ENCODE measurements at regions not wholly inside any gene's neighbourhood (a gene's known extent, or its start where the extent isn't known, plus 50 kb on each side); places are given as distances from the start of the nearest gene placed in this dataset.

DNA sequence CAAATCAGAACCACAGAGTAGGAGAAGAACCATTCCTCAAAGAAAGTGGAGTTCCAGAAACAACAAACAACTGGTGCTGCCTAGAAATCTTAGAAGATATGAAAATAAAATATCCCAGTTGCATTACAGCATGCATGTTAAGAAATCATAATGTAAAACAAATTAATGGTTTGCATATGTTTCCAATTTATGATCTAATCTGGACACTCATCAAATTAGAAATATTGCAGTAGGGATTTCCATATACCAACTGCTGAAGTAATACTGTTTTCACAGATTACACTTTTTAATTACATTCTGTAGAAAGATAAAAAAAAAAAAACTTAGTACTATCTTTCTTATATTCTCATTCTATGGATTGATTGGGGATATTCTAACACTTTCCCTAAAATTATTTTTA lies 1034.6 kb upstream of the C9orf72 start:
- TF ChIP-seq, protein P1, sequence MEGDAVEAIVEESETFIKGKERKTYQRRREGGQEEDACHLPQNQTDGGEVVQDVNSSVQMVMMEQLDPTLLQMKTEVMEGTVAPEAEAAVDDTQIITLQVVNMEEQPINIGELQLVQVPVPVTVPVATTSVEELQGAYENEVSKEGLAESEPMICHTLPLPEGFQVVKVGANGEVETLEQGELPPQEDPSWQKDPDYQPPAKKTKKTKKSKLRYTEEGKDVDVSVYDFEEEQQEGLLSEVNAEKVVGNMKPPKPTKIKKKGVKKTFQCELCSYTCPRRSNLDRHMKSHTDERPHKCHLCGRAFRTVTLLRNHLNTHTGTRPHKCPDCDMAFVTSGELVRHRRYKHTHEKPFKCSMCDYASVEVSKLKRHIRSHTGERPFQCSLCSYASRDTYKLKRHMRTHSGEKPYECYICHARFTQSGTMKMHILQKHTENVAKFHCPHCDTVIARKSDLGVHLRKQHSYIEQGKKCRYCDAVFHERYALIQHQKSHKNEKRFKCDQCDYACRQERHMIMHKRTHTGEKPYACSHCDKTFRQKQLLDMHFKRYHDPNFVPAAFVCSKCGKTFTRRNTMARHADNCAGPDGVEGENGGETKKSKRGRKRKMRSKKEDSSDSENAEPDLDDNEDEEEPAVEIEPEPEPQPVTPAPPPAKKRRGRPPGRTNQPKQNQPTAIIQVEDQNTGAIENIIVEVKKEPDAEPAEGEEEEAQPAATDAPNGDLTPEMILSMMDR (conservative IDR thresholded peaks at IDR 0.05; ENCODE audit: low read length) = no peak
- no peak for TF ChIP-seq EZH2phosphoT487 (IDR thresholded peaks at IDR 0.05; ENCODE audit: borderline replicate concordance)

Data from Loucy (cell line).